Esophagus muscularis mucosa (tissue), 3 donors: ENCODE measurements at regions not wholly inside any gene's neighbourhood (a gene's known extent, or its start where the extent isn't known, plus 50 kb on each side); places are given as distances from the start of the nearest gene placed in this dataset.
"Not testable (repeated sequence)": the region's sequence is repeated elsewhere in the genome, so short reads cannot be mapped to it uniquely, and the experiment has no call there.

Source experiments
- POLR2A ChIP-seq: fragments of 450-650 bp; IDR thresholded peaks from one replicate; pipeline ENCODE4 v1.6.1; 2017; ENCODE audit warnings: antibody characterized with exemption, moderate library complexity, mild to moderate bottlenecking, low read depth
- POLR2AphosphoS5 ChIP-seq, 2 donors: sonication (generic); formaldehyde crosslinking; IDR thresholded peaks; one replicate each; pipeline ENCODE4 v1.6.1; 2017; ENCODE audit warnings: antibody characterized with exemption in 2 of 2
- TF ChIP-seq, protein P1 (sequence below), 3 experiments: fragments of 200-600 bp in 2 of 3; fragments of 450-650 bp in 1 of 3; sonication (generic) in 2 of 3; IDR thresholded peaks; one replicate each; pipeline ENCODE4 v1.5.1; 2017 to 2019; ENCODE audit warnings: antibody characterized with exemption in 3 of 3, mild to moderate bottlenecking in 2 of 3, moderate library complexity in 1 of 3

GRCh38 chr1:168402466-168402865, 121.8 kb downstream of the TBX19 start:
- not testable (repeated sequence) for TF ChIP-seq POLR2AphosphoS5 (IDR thresholded peaks at IDR 0.05); POLR2A
- TF ChIP-seq, protein P1, sequence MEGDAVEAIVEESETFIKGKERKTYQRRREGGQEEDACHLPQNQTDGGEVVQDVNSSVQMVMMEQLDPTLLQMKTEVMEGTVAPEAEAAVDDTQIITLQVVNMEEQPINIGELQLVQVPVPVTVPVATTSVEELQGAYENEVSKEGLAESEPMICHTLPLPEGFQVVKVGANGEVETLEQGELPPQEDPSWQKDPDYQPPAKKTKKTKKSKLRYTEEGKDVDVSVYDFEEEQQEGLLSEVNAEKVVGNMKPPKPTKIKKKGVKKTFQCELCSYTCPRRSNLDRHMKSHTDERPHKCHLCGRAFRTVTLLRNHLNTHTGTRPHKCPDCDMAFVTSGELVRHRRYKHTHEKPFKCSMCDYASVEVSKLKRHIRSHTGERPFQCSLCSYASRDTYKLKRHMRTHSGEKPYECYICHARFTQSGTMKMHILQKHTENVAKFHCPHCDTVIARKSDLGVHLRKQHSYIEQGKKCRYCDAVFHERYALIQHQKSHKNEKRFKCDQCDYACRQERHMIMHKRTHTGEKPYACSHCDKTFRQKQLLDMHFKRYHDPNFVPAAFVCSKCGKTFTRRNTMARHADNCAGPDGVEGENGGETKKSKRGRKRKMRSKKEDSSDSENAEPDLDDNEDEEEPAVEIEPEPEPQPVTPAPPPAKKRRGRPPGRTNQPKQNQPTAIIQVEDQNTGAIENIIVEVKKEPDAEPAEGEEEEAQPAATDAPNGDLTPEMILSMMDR (IDR thresholded peaks at IDR 0.05), result not testable (repeated sequence)
